Stromal cell of bone marrow (primary cell): ENCODE measurements at regions not wholly inside any gene's neighbourhood (a gene's known extent, or its start where the extent isn't known, plus 50 kb on each side); places are given as distances from the start of the nearest gene placed in this dataset.
"Not testable (repeated sequence)": the region's sequence is repeated elsewhere in the genome, so short reads cannot be mapped to it uniquely, and the experiment has no call there.

Experiments
- DNase-seq: peaks from one replicate; pipeline ENCODE4 v3.0.0-alpha.2; 2012; ENCODE audit warnings: low read depth

GRCh38 chr21:18826562-18826961 is 423.0 kb upstream of the TMPRSS15 start:
- no peak for DNase-seq

- DNase-seq, result no peak
Observed at GRCh38 chr21:18831942-18832676, 428.5 kb upstream of the TMPRSS15 start.

- DNase-seq, result no peak
Observed at GRCh38 chr21:18832950-18833349, 429.4 kb upstream of the TMPRSS15 start.

DNA sequence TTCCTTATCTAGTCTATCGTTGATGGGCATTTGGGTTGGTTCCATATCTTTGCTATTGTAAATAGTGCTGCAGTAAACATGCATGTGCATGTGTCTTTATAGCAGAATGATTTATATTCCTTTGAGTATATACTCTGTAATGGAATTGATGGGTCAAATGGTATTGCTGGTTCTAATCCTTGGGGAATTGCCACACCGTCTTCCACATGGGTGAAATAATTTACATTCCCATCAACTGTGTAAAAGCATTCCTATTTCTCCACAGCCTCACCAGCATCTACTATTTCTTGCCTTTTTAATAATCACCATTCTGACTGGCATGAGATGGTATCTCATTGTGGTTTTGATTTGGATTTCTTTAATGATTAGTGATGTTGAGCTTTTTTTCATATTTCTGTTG is 430.5 kb upstream of the TMPRSS15 start:
- not testable (repeated sequence) for DNase-seq

DNA sequence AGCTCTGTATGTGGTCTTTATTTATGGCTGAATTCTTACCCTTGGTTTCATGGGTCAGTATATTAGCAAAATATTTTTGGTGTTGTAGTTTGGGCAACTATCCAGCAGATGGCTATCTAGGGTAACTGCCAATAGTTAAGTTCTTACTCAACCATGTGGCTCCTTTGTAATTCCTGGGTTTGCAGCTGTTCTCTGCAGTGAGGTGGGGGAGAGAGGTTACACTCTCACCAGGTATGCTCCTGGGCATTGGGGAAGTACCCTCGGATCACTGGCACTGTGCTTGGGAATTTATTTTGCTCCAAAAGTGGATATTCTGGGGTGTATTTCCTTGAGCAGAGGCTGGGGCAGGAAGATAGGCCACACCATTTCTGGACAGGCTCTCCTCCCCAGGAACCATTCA is 436.7 kb upstream of the TMPRSS15 start:
- no peak for DNase-seq

DNA sequence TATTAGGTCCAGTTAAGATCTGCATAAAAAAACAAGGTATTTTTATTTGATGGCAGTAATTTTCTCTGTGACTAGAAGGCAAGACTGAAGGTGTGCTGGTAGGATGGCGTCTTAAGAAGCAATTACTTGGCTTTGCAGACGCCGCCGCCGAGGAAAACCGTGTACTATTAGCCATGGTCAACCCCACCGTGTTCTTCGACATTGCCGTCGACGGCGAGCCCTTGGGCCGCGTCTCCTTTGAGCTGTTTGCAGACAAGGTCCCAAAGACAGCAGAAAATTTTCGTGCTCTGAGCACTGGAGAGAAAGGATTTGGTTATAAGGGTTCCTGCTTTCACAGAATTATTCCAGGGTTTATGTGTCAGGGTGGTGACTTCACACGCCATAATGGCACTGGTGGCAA is 454.0 kb upstream of the TMPRSS15 start:
- DNase-seq, result not testable (repeated sequence)

GRCh38 chr21:18869104-18869503 is 465.5 kb upstream of the TMPRSS15 start:
- DNase-seq, result no peak

DNA sequence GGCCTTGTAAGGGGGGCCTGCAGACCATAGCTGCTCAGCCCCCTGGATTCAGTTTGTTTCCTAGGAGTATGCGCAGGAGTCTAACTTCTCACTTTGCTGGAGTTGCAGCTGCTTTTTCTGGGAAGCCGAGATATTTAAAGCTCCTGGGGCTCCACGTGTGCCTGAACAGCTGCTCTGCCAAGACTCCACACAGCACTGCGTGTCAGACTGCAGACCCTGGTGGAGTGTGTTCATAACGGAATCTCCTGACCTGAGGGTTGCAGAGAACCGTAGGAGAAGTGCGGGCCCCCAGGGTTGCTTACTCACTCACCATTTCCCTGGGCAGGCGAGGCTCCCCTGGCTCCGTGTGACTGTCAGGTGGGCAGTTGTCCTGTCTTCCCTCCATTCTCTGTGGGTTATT is 474.3 kb upstream of the TMPRSS15 start:
- no peak for DNase-seq

DNA sequence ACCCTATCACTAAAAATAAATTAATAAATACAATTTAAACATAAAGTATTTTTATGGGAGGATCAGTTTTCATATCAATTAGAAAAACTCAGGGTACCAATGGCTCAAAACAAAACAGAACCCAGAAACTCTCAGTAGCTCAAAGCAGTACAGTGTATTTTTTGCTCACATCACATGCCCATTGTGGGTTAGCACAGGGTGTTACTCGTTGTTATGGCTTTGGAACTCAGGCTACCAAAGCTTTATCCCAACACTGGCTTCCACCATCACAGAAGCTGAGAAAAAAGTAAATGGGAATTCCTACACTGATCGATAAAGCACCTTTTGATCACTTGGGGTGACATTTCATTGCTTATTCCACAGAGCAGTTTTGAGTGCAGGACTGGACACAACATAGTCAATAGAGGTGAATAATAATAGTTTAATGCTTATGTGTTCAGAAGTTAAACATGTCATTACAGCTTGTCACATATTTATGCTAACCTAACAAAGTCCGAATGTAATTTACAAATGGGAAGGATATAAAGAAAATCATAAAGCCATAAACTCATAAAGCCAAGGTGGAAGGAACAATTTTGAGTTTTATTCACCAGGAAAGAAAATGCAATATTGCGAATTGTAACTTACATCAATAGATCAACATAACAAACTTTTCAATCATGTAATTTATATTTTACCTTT is 484.5 kb upstream of the TMPRSS15 start:
- no peak for DNase-seq

DNA sequence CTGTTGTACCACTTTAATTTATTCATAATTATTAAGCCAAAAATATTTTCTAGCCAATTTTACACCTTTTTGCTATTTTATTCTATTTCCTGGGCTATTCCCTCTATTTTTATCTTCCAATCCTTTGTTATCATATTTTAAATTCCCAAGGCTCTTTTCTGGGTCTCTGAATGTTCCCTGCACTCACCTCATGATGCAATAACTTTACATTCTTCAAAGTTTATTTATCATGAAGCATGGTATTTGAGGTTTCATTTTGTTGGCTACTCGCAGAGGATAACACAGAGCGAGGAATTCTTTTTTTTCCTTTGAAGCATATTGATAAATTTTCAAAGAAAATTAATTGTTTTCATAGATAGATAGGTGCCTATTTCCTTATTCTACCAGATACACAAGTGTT is 489.8 kb upstream of the TMPRSS15 start:
- DNase-seq, result no peak

GRCh38 chr21:18894387-18894786 is 490.8 kb upstream of the TMPRSS15 start:
- DNase-seq, result no peak

DNA sequence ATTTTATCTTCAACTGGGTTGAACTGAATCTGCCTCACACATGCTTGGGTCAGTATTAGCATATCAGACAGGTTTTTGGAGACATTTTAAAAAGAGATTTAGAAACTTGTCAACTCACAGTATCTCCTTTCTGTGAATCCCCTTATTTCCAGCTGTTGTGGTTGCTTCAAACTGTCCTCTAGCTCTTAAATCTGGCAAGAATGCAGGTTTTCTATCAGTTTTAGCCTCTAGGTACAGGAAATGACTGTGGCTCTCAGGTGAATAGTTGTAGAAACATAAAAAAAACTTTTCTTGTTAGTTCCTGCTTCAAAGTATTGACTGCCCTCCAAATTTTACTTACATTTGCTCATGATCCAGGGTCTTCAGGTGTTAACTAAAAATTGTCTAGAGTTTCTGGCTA is 495.7 kb upstream of the TMPRSS15 start:
- no peak for DNase-seq

DNA sequence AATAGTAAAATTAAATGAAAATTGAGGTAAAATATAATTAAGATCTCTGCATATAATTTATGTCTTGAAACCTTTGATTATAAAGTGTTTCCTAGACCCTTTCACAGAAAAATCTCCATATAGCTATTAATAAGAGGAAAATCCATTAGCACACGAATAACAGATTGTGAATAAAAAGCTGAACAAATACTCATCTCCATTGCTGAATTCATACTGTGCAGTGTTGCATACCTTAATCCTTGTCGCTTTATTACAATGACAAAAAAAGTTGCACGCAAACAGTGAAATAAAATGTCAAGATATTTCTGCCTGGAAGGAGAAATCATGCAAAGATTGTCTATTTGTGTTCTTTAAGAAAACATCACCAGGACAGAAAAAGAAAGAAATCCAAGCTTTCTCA is 499.1 kb upstream of the TMPRSS15 start:
- DNase-seq, result no peak

DNA sequence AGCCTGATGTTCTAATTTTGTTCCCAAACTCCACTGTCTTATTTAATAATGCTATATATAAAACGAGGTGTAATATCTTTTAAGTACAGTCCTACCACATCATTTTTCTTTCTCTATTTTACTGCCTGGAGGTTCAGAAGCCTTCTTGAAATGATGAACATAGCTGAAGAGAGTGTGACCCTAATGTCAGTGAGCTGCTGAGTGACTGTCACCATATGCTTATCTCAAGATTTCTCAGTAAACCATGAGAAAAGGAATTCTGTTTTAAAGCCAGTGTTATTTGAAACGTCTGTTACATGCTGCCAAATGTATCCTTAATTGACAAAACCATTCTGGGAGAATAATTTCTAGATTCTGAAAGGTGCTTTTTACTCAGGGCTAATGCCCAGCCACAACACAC is 503.5 kb upstream of the TMPRSS15 start:
- DNase-seq, result no peak

- DNase-seq, result no peak
Observed at GRCh38 chr21:18908641-18909040, 505.1 kb upstream of the TMPRSS15 start.

GRCh38 chr21:18913914-18914313 is 510.3 kb upstream of the TMPRSS15 start:
- no peak for DNase-seq

DNA sequence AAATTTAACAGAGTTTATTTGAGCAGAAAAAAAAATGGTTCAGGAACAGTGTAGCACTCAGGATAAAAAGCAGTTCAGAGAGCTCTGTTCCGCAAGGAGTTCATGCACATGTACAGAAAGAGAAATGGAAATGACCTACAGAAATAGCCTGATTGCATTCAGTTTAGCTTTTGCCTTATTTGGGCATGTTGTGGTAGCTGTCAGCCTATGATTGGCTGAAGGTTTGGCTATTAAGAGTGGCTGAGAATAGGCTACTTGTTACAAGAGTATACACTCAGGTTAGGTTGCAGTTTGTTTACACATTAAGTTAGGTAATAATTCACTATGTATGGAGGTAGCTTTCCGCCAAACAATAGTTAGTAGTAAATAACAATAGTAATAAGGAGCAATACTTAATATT is 511.0 kb upstream of the TMPRSS15 start:
- no peak for DNase-seq

DNA sequence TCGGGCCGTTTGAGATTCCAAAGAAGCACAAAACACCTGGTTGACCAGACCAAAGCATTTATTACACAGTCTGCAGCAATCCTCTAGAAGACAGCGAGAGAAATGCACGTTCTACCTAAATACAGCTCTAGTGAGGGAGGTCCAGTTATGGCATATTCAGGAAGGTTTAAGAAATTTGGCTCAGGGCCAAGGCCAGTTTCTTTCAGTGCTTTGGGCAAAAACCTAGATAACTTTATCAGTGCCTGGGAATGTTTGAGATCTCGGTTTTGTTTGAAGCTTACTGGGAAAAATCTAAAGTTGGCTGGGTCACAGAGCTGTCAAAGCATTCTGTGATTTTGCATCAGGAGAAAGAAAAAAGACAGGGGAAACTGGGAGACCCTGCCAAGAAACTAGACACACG is 514.0 kb upstream of the TMPRSS15 start:
- no peak for DNase-seq

DNA sequence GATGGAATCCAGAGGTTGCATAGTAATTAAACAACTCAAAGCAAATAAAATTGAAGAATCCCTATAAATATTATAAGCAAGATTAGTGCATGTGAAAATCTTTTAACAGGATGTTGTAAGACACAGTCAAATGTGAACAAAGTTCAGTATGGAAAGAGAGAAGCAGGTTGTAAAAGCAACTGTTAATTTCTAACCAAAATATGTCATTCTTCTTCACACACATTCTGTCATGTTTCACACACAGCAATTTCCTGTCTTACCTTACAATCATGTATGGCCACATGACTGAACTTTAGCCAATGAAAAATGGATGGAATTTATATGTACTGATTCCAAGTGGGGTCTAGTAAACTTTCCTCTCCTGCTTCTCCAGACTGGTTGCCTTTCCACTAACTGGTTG is 527.7 kb upstream of the TMPRSS15 start:
- no peak for DNase-seq

- DNase-seq, result no peak
Observed at GRCh38 chr21:18937337-18937736, 533.8 kb upstream of the TMPRSS15 start.

DNA sequence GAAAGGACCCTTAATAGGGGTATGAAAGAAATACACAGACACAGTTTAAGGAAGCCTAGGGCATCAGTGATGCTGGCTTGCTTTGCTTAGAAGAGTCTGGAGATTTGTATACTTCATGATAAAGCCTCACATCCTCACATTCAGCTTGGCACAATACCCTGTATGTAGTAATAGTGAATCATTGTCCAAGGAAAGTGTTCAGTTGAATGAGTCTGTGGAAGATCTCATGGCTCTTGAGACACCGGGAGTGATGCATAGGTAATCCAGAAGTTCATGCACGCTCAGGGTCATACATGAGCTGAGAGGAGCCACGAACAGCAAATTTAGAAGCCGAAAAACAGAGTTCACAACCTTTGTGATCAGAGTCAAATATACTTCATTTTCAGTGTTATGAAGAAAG is 537.2 kb upstream of the TMPRSS15 start:
- no peak for DNase-seq

- no peak for DNase-seq
Observed at GRCh38 chr21:18950045-18950740, 546.6 kb upstream of the TMPRSS15 start.
